Panc1 (cell line): ENCODE measurements at regions not wholly inside any gene's neighbourhood (a gene's known extent, or its start where the extent isn't known, plus 50 kb on each side); places are given as distances from the start of the nearest gene placed in this dataset.

Experiments used
- CTCF ChIP-seq: fragments of 450-650 bp; IDR thresholded peaks from 2 replicates; pipeline ENCODE4 v1.5.1; 2017; ENCODE audit warnings: mild to moderate bottlenecking
- POLR2AphosphoS5 ChIP-seq: IDR thresholded peaks from 2 replicates; pipeline ENCODE4 v1.6.1; 2012; ENCODE audit warnings: mild to moderate bottlenecking, low read depth, low read length, moderate library complexity
- REST ChIP-seq, 2 experiments: IDR thresholded peaks; 2 replicates each; pipeline ENCODE4 v1.6.1; 2011 to 2012; ENCODE audit warnings: low read depth in 2 of 2, control low read depth in 1 of 2, low read length in 1 of 2, mild to moderate bottlenecking in 1 of 2, moderate library complexity in 1 of 2; ENCODE audit not compliant: insufficient read depth in 1 of 2
- TCF7L2 ChIP-seq: IDR thresholded peaks from 2 replicates; pipeline ENCODE4 v1.6.1; 2011; ENCODE audit warnings: mild to moderate bottlenecking, low read depth, low read length, inconsistent platforms

- TF ChIP-seq TCF7L2, result no peak
- TF ChIP-seq CTCF, result no peak
- TF ChIP-seq POLR2AphosphoS5, result no peak
- no peak for TF ChIP-seq REST (IDR thresholded peaks at IDR 0.05; ENCODE audit: insufficient read depth in 1 of 2, low read depth in 2 of 2, low read length in 1 of 2)
Observed at GRCh38 chr20:30167540-30167939, 1089.9 kb upstream of the DEFB115 start.
